GM12874 (cell line): ENCODE measurements at regions not wholly inside any gene's neighbourhood (a gene's known extent, or its start where the extent isn't known, plus 50 kb on each side); places are given as distances from the start of the nearest gene placed in this dataset.

ENCODE experiments used
- TF ChIP-seq, protein P1 (sequence below): IDR thresholded peaks from 2 replicates; pipeline ENCODE4 v1.5.1; 2011; ENCODE audit warnings: low read depth, mild to moderate bottlenecking, control low read depth, low read length, moderate library complexity; ENCODE audit not compliant: insufficient read depth

DNA sequence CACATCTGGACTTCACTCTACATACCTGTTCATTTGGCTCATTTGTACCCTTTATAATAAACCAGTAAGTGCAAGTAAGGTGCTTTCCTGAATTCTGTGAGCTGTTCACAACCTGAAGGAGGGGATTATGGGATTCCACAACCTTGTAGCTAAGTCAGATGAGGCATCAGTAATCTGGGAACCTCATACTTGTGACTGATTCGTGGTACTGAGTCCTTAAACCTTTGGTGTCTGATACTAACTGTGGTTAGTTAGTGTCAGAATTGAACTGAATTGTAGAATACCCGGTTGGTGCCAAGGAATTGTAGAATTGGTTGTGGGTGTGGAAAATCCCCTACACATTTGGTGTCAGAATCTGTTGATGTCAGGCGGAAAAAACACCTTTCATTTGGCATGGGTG is 83.4 kb downstream of the TMX1 start:
- TF ChIP-seq, protein P1, sequence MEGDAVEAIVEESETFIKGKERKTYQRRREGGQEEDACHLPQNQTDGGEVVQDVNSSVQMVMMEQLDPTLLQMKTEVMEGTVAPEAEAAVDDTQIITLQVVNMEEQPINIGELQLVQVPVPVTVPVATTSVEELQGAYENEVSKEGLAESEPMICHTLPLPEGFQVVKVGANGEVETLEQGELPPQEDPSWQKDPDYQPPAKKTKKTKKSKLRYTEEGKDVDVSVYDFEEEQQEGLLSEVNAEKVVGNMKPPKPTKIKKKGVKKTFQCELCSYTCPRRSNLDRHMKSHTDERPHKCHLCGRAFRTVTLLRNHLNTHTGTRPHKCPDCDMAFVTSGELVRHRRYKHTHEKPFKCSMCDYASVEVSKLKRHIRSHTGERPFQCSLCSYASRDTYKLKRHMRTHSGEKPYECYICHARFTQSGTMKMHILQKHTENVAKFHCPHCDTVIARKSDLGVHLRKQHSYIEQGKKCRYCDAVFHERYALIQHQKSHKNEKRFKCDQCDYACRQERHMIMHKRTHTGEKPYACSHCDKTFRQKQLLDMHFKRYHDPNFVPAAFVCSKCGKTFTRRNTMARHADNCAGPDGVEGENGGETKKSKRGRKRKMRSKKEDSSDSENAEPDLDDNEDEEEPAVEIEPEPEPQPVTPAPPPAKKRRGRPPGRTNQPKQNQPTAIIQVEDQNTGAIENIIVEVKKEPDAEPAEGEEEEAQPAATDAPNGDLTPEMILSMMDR: no peak

DNA sequence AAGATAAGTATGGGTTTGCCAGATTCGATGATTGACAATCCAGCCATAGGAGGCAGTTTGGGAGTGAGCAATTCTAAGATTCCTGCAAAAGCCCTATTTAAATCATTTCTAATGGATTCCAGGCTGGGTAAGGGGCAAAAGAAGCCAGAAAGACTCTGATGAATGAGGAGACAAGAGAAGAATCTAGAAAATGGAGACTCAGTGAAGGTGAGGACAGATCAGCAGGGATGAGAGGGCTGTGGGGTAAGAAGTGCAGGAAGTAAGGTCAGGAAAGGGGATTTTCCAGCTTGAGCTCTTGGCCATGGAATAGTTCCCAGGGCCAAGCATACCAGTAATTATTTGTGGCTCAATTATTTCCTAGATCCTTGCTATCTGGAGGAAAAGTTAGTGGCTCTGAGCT is 87.3 kb downstream of the TMX1 start:
- TF ChIP-seq, protein P1: no peak

DNA sequence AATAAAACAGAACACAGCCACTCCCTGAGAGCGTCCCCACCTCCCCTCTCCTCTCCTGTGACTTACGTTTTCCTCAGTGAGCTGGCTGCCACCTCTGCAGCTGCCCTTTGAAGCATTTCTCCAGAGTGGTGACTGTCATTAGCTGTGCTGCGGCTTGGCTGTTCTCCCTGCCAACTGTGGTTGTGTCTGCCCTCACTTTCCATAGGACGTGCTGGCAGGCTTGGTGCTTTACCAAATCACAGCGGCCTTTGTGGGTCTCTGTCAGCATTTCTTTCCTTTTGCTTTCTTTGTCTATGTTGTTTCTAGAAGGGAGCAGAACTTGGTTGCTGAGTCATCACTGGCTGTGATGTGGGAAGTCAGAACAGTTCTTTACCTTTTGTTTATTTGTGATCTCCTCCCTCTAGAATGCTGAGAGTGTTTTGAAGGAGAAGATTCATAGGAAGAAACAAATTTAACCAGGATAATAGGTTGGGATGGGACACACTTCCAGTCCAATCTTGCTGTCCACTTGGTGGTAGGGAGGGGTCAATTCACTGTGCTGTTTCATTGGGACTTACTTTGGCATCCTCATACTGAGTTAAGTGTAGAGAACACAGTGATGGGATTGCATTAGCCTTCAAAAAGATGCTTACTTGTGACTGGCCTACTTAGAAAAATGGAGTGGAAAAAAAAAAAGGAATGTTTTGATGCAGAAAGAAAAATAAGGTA is 88.2 kb downstream of the TMX1 start:
- TF ChIP-seq, protein P1: no peak

DNA sequence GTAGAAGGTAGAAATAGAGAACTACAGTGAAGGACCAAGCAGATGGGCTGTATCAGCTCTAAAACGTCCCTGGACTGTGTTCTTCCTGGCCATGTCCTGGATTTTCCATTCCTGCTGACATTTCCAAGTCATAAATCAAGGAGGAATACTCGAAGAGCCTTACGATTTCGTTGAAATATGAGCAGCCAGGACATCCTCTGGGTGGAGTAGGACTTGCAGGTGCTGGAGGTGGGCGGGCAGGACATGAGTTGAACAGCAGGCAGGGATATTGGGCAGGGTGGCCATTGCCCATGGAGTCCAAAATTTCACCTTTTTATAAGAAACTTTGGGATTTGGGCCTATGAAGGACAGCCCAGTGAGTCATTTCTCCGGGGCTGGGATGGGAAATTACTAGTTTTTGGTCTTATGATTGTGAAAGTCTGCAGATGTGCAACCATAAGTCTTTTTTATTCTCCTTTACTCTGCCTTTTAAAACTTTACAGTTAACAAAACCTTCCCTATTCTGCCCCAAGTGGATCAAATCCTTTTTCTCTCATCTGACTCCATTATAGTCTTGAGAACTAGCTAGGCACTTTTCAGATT is 88.8 kb downstream of the TMX1 start:
- TF ChIP-seq, protein P1: no peak

DNA sequence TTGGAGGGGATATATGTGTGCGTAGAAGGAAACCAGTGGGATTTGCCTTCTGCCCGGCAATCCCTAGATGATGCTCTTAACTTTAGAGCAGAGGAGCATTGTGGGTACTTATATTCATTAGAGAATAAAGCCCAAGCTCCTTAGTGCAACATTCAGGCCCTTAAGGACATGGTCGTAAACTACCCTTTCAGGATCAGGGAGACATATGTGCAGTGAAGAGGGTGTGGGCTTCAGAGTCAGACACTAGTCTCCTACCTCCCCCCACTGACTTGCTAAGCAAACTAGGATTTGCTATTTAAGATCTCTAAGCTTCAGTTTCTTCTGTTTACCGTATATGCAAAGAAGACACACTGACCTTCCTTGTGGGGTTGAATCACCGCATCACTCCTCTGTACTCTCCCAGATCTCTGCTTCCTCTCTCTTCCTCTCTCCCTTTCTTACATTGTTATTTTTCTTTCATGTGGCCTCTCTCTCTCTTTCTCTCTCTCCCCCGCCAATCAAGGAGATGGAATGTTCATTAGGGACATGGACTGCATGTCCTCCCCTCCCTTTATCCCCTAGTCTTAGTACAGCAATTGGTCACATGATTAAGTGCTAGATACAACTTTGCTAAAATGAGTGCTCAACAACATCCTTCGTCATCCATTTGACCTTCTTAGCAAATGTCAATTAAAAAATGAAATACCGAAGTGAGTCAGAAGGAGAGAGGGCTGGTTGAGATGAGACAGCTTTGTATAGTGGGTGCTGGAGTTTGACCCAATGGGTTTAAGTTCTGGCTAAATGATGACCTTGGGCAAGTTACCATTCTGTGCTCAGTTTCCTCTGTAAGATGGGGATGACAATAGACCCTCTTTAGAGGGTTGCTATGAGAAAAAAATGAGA is 91.7 kb downstream of the TMX1 start:
- TF ChIP-seq, protein P1: no peak

DNA sequence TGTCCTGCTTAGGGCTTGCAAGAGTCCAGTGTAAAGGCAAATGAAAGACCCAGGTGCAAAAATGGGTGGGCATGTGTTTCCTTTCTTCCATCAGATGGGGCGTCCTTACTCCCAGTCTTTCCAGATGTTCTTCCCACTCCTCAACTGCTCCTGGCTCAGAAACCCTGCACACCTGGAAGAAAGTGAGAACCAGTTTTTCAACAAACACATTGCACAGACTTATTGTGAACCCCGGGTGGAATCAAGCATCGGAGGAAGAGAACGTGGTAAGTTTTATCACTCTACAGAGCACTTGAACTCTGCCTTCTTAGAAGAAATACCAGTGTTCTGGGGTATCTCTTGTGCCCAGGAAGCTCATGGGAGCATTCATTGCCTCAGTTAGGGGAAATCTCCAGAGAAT is 93.3 kb downstream of the TMX1 start:
- TF ChIP-seq, protein P1: no peak

DNA sequence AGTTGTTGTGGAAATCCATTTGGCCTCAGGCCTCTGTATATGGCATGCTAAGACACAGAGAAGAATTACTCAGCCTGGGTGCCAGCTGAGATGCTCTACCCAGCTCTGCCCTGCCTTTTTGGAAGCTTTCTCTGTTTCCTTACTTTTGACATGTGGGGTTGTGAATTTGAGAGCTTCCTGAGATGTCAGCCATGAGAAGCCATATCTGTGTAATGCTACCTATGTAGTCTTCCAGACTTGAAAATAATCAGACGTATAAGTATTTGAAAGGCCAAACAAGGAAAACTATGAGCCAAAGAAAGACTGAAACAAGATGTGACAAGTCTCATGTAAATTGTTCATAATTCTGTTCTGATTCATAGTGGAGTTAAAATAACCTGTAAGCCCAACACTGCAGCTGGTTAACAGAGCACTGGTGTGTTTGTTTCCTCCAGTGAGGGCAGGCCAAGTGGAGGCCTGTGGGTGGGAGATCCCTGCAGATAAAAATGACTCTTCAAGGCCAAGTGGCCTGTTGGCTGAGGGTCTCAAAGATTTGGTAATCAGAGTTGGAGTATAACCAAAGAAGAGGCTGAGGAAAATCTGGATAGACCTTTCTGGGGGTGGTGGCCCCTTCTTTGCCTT is 94.0 kb downstream of the TMX1 start:
- TF ChIP-seq, protein P1: no peak
